Right renal pelvis (tissue), 4 donors: ENCODE measurements at regions not wholly inside any gene's neighbourhood (a gene's known extent, or its start where the extent isn't known, plus 50 kb on each side); places are given as distances from the start of the nearest gene placed in this dataset.

ENCODE experiments used
- DNase-seq, 4 donors: peaks; one replicate each; pipeline ENCODE4 v3.0.0-alpha.2; 2013; ENCODE audit warnings: low read depth in 4 of 4, low spot score in 3 of 4, missing footprints in 1 of 4

DNA sequence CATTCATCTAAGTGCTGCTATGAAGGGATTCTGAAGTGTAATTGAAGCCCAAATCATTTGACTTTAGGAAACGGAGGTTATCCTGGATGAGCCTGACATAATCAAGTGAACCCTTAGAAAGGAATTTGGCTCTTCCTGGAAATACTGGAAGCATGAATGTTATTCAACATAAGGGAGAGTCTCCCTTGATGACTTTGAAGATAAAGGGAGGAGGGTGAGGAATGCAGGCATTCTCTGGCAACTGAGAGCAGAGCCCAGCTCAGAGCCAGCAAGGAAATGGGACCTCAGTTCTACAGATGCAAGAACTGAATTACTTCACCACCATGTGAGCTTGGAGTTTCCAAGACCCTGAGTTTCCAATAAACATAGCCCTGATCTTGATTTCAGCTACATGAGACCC is 168.2 kb downstream of the DLL1 start:
- no peak for DNase-seq

DNA sequence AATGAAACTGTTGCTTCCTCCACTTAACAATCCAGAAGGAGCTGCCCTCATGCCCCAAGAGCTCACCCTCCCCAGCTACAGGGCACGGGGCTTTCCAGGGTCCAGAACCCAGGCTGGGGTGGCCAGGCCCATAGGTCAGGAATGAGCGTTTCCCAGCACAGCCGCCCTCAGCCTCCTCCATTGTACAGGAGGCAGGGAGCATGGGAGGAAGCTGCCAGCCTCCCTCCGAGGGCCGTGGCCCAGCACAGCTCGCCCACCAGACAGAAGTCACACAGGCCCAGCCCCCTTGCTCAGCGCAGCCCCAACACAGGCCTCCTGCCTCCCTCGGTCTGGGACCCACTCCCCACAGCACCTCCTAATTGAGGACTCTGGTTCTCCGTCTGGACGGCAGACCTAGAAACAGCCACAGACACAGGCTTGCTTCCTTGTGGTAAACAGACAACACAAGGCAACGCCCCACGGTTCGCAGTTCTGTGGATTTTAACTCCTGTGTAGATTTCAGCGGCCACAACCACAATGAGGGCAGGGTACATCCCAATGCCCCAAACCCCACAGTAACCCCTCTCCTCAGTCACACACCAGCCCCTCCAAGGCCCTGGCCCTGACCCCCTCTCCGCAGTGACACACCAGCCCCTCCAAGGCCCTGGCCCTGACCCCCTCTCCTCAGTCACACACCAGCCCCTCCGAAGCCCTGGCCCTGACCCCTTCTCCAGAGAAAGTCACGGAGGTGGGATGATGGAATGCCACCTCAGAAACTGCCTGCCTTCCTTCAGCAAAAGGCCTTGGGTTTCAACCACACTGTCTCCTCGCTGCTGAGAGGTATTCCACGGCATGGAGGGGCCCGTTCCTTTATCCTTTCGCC is 173.5 kb downstream of the DLL1 start:
- DNase-seq, result no peak

DNA sequence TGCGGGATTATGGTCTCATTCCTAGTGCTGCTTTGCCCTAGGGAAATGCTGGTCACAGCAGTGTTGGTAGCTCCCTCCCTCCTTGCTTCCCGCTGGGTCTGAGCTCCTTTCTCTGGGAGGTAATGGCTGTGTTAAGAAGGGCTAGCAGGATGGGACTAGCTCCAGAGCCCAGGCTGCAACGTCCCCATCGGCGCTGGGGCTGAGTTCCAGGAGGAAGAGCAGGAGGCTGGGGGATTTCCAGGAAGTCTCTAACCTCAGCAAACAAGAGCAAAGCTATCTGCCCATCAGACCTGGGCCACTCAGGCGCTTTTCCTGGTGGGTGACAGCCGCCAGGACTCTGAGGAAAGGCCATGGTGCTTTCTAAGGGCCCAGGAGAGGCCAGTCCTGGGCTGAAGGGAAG is 174.2 kb downstream of the DLL1 start:
- DNase-seq, result no peak

DNA sequence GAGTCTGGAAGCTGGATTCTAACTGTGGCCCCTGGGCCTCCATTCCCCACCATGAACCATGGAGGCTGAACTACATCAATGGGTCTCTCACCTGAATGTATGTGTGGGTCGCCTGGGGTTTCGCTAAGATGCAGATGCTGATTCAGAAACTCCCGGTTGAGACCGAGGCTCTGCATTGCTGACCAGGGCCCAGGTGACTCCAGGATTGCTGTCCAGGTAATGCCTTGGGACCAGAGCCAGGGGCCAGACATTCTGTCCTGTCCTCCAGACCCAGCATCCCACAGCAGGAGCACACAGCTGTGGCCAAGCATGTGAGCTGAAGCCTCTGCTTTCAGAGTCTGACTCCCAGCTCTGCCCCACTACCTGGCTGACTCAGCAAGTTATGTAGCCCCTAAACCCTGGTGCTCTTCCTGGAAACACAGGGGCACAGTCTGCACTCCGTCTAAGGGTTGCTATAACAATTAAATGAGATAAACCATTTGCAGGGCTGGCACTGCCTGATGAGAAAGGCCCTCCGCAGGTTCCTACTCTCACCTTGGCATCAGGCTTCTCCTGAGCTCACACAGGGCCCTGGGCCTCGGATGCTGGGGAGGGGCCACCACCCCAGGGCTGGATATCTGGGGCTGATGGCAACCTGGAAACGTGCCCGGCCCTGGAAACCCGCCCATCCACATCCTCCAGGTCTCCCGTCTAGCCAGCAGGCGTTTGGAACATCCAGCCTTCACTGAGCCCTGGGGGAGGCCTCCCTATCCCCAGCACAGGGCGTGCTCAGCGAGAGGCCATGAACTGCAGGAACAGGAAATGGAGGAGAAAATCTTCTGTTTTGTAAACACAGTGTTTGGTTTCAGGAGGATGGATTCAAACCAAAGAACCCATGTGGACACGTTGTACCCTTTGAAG is 175.7 kb downstream of the DLL1 start:
- DNase-seq, result no peak

DNA sequence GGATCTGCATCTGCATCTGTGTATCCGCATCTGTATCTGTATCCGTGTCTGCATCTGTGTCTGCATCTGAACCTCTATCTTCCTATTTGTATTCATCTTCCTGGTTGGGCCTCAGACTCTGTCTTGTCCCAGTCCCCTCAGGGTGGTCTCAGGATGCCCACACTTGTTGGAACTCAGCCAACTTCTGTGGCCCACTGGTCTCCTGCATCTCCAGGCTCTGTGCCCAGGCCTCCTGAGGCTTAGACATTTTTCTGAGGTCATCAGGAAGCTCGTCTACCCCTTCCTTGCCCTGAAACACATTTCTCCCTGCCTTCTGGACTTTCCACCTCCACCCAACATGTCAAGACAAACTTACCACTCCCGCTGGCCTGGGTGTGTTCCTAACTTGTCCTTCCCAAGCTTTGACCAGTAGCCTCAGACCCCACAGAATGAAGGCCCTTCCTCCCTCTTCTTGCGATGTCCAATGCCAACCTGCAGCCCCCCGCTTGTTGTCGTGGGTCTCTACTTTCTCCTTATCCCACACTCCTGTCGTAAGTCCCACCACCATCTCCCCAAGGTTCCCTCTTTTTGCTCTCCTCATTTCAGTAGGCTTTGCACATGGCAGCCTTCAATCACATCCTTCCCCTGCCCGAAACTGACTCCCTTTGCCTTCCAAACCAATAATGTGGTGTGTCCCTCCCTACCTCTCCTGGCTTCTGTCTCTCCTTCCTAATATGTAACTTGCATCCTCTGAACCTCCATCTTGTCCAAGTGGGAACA is 176.5 kb downstream of the DLL1 start:
- DNase-seq, result no peak

DNA sequence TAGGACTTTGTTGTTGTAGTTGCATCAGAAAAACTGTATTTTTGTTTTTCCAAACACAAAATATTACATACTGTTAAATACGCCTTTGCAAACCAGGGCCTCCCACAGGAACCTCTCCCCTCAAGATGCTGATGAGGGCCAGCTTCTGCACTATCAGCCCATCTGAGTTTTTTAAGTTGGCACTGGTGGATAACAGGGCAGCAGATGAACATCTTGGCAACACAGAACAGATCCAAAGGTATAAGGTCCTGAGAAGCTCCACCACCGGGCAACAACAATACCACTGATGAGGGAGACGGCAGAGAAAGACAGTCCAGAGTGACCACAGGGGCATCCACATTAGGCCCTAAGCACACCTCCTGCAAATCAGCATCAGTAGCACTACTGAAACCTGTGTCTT is 177.7 kb downstream of the DLL1 start:
- no peak for DNase-seq

DNA sequence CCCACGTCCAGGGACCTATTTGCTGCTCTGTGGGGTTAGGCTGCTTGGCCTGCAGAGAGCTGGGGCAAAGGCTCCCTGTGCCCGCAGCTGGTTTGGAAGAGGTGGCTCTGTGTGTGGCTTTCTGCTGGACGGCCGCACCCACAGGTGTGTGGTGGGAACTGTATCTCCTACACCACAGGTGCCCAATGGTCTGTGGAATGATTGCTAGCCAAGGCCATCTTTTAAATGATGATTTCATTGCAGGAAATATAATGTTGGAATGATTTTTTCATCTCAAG is 178.4 kb downstream of the DLL1 start:
- no peak for DNase-seq

DNA sequence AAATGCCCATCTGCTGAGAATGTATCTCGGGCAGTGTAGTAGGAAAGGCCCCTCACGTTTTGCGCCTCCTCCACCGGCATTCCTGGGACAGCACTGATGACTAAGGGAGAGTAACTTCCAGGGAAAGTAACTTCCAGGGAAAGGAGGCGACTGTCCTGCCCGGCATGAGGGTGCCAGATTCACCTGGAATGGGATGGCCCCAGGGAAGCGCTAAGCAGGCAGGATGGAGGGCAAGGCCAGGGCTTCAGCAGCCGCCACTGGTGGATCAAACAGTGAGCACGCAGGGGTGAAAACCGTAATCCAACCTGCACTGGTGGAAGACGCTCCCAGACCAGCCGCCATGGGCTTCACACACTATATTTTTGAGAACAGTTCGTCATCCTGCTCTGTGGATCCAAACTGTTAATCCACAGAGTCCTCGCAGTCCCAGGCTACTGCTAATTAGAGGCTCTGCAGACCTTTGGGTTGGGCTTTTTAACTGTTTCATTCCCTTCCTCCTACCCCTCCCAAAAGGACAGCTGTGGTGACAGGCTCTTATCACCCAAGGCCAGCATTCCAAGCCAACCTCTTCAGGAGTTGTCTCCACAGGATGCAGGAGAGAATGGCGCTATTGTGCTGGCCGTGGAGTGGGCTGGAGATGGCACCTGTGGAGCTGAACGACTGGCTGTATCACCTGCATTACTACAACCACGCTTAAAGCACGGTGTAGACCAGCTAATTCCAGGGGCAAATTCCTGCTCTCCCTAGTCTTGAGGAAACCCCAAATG is 178.9 kb downstream of the DLL1 start:
- no peak for DNase-seq

DNA sequence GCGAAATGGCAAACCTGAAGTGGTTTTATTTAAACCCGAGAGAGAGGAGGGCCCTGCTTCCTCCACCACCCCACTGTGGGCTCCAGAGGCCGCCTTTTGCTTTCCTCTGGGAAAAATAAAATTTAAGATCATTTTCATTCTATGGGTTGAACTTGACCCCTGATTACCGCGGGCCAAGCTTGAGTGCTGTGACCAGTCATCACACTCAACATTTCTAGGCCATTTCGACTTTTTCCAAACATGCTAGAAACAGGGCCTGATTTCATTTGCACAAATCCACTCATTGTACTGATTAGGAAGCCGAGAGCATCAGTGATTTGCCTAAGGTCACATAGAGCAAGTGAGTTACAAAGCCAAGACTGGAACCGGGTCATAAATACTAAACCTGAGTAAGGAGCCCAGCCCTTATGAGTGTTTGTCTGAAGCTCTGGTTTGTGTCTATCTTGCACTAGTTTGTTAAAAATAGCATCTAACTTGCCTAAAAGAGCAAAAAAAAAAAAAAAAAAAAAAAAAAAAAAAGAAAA is 179.7 kb downstream of the DLL1 start:
- no peak for DNase-seq

DNA sequence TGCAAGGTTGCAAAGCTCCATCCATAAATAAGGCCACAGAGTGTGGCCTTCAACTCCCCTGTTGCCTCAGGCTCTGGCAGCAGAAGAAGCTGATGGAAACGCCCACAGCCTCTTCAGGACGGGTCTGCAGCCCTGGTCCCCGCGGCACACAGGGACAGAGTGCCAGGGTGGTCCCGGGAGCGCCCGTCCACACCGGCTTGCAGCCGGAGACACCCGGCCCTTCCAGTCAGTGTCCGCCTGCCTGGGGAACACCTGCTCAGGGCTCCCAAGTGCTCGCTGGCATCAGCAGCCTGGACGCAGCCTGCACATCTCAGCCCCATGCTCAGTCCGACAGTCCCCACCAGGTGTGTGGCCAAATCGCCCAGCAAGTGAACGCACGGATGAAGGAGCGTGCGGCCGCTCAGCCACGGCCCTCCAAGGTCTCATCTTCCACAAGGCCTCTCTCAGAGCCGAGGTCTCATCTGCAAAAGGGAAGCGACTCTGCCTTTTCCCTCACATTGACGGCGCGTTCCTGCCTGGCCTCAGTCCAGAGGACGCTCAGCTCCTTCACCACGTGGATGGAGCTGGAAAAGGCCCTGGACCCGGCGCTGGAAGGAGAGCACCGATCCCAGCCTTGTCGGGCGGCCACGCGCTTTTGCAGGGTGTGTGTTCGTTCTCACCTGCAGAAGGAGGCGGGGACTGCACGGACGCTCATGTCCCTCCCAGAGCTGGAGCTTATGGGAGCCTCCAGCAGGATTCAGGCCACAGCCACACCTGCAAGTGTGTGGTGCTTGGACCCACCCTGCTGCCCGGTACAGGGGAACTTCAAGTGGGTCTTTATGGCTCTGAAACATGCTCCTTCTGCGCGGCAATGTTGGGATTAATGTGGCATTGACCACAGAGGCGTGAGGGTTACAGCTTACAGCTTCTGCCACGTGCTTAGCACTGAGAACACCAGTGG is 180.4 kb downstream of the DLL1 start:
- no peak for DNase-seq

DNA sequence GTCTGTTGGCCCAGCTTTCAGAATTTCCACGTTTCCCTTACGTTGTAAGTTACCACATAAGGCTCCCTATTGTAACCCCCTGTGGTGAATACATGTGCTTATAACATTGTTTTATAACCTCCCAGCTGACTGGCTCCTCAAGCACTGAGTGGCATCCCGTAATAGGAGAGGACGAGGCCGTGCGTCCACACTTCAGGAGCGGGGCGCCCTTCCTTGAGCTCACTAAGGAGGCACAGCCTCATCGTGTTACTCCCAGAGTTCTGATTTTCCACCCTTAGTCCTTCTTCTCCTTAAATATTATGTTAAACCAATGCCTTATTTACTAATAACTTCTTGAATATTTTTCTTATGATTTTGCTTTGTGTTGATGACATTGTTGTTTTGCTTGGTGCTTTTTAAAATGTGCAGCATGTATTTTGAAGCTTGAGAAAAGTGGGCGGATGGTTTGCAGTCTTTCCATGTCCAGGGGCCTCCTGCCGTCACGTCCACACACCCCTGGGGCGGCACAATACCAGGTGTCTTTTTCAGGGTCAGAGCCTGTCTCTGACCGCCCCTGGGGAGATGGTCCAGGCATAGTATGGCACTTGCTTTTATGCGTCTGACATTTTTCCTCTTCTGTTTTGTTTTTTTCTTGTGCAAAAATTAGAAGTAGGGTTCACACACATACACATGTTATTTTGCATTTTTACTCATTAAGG is 181.8 kb downstream of the DLL1 start:
- no peak for DNase-seq

DNA sequence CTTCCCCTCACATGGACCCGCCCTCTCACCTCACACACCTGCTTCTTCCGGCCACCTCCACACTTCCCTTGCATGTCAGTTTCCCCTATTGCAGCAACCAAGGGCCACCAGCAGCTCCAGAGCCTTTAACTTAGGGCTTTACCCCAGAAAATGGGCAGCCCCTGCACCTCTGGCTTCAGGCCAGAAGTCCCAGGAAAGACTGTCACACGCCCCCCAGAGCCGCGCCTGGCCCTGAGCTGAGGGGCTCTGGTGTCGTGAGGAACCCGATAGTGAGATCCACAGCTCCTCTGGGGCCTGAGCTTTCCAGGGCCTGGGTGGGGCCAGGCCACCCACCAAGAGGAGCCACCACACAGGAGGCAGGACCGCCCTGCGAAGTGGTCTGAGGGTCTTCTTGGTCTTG is 182.4 kb downstream of the DLL1 start:
- no peak for DNase-seq

DNA sequence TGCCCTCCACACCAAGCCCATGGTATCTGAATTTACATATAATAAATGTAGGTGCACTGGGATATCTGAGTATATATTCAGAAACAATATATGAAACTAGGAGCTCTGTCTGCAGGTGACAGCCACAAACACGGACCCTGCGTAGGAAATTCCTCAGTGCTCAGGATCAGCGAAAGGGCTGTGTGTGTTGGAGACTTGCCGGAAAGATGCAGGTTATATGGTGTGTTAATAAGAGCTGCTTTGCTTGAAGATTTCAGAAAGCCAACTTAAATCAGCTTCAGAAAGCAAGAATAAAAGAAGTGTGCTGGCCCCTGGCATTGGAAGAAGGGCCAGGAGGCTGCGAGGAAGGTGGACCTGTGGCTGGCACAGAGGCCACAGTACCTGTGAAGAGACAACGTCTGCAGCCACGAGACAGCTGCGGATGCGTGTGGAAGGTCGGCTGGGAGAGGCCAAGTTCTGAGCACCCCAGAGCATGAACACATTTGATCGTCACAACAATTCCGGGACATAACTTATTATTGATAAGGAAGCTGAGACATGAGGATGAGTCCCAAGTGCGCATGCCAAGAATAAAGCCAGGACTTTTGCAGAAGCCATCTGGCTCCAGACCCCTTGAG is 183.2 kb downstream of the DLL1 start:
- DNase-seq, result no peak

DNA sequence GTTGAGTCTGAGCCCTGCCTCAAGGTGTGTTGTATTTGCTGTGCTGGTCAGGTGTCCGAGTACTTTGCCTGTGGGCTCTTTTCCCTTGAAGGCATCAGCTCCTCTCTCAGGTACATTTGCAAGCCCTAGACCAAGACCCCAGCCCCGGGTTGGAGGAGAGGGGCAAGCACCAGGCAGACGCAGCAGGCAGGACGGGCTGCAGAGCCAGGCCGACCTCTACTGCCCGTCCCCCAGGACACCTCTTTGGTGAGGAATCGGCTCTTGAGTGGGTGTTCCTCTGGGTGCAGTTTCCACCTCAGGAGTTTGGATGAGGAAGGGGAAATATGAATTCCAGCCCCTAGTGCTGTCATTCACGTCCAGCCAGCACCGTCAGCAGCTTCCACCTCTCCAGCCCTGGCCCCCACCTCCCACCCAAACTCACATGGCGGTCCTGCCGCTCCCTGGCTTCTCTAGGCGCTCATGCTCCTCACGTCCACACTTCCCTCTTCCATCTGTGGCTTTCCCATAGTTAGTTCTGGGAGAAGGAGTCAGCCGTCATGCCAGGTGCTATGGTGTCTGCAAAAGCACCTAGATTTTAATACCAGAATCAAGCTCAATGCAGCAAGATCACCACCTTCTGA is 183.9 kb downstream of the DLL1 start:
- DNase-seq, result no peak

DNA sequence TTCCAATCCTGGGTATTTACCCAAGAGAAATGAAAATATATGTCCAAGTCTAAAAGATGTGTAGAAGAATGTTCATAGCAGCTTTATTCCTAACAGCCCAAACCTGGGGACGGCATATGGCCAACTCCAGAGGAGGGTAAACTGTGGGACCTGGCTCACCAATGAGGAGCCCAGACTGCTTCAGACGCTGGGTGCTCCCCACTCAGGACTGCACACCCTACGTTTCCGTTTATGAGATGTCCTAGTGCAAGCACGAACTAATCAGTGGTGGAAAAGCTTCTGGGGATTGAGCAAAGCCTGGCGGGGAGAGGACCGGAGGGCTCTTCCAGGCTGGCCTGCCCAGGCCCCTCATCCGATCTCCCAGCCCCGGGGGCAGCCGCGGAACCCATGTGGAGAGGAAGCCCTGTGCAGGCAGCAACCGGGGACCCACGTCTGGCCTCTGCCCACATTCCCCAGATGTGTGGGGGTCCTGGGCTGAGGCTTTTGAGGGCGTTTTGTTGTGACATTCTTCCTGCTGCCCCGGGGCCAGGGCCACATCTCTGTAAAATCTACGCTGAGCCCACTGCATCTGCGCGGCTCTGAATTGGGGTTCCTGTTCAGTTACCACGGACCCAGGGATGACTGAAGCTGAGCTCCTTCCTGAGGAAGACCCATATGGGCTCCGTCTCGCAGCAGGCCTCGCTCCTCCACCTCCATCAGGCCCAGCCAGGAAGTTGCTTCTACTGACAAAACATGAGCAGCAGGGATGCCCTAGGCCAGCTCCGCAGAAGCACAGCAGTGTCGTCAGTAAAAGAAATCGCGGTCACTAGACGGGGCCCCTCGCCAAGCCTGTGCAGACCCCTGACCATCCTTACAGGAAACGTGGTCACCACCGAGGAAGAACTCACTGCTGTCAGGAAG is 188.0 kb downstream of the DLL1 start:
- DNase-seq, result no peak

DNA sequence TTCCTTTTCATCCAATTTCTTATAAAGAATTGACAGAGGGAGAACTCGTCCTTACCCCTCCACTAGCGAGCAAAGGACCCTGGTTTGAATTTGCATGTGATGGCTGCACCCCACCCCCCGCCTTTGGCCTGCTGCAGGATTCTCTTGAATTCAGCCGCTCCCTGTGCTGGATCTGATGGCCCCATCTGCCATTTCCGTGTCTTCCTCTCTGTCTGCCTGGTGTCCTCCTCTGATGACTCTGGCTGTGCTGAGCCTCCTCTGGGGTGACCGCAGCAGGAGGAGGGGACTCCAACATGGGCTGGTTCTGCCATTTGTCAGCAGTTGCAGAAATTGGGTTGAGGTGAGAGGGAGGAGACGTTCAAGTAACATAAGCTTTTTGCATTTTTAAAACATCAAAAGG is 188.8 kb downstream of the DLL1 start:
- no peak for DNase-seq
